HG02943 (cell line): ENCODE measurements at regions not wholly inside any gene's neighbourhood (a gene's known extent, or its start where the extent isn't known, plus 50 kb on each side); places are given as distances from the start of the nearest gene placed in this dataset.
"Not testable (repeated sequence)": the region's sequence is repeated elsewhere in the genome, so short reads cannot be mapped to it uniquely, and the experiment has no call there.

Source experiments
- ATAC-seq: cut with Tn5 transposase; IDR thresholded peaks from one replicate; pipeline ENCODE4 v1.9.1; 2021; ENCODE audit warnings: mild to moderate bottlenecking, low read depth, moderate library complexity; ENCODE audit not compliant: unreplicated experiment

DNA sequence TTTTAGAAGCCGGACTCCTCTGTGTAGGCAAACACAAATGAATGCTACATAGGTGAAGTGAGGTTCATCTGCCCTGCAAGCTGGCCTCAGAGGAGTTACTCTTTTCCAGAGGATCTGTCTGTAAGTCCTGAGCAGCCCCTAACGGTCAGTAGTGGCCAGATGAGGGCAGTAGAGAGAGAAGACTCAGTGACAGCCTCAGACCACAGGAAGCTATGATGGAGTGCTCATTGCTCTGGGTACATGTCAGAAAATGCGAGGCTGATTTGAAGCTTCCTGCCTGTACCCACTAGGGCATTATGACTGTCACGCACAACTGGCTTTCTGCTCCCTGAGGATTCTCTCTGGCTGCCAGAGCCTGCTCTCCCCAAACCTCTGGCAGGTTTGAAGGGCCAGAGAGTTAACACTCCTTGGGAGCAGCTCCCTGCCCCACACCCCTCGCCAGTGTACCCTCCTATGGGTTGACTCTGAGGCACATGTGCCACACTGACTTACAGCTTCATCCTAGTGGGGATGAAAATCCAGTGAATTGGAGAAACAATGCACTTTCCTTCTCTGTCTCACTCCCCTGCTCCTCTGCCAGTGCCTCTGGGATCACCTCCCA is 141.5 kb downstream of the GABRG2 start:
- ATAC-seq = peak; percentile 92

DNA sequence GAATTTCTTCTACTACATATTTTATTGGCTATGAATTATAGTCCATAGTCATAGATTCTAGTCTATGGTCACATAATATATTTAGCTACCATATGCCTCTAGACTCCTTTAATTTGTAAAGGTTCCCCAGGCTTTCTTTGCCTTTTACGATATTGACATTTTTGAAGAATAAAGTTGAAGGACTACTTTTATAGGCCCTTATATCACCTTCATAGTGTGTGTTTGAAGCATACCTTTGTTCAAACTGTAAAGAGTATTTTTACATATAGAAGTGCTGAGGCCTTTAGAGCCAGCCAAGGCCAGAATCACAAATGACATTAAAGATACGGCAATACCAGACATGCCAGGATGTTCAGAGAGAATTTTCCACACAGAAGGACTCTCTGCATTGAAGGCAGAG is 147.0 kb downstream of the GABRG2 start:
- ATAC-seq = no peak

DNA sequence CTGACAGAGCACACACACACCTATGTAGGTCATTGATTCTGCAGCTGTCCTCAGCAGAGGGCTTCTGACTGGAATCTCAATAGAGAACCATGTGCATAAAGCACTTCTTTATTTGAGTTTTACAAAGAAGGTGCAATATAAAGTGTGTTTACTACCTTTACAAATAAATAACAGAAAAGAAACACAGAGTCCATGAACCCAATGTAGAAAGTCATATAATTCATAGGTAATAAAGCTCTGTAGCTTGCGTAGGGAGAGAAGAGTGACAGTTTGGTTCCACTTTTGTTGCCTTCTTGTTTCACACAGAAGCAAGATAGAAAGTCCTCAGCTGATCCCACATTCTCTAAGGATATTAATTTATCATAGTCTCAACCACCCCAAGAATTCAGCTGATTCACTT is 149.5 kb downstream of the GABRG2 start:
- no peak for ATAC-seq

DNA sequence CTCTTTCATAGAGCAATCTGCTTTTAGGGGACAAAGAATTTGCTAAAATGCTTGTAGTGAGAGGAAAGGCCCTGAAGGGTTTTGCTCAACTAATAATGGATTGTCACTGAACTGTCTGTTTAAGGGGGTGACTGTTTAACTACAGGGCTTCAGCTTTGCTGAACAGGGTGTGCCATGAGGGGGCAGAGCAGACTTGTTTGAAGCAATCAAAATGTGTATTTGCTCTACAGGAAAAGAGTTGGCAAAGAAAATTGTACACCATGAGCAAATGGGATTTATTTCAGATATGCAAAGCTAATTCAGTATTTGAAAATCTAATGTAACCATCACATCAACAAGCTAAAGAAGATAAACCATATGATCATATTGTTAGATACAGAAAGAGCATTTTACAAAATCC is 154.3 kb downstream of the GABRG2 start:
- ATAC-seq = no peak

DNA sequence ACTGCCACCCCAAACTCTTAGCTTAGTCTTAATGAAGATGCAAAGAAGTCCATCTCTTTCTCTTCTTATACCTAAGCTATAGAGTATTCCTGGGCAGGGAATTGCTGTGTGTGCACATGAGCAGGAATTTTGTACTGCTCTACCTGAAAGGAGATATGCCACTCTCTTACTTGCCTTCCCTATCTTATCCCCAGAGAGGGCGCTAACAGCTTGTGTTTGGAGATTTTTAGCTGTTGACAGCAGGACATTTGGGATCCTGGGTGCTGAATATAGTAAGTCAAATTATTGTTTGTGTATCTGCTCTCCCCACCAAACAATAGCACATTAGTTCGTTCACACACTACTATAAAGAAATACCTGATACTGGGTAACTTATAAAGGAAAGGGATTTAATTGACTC is 159.5 kb downstream of the GABRG2 start:
- ATAC-seq = no peak

DNA sequence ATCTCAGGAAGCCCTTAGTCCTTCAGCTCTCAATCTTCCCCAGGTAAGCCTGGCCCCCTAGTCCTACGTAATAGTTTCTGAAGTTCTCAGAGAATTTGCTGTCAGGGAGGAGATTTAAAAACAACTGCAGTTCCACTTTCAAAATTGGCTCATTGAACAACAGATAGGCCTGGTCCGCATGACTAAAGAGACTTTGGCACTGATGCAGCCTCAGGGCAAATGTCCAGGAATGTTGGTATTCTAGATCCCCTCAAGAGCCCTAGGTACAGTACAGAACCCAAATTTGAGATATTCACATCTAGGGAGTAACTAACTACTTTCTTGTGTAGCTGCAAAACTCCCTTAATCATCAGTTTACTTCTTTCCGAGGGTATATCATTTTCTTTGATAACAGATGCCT is 162.8 kb downstream of the GABRG2 start:
- ATAC-seq = no peak

DNA sequence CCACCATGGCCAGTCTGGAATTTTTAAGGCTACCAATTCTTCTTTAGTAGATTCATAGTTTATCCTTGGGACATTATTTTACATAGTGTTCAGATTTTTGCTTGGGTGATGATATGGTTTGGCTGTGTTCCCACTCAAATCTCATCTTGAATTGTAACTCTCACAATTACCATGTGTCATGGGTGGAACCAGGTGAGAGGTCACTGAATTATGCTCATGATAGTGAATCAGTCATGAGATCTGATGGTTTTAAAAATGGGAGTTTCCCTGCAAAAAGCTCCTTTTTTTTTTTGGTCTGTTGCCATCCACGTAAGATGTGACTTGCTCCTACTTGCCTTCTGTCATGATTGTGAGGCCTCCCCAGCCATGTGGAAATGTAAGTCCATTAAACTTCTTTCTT is 163.9 kb downstream of the GABRG2 start:
- no peak for ATAC-seq

DNA sequence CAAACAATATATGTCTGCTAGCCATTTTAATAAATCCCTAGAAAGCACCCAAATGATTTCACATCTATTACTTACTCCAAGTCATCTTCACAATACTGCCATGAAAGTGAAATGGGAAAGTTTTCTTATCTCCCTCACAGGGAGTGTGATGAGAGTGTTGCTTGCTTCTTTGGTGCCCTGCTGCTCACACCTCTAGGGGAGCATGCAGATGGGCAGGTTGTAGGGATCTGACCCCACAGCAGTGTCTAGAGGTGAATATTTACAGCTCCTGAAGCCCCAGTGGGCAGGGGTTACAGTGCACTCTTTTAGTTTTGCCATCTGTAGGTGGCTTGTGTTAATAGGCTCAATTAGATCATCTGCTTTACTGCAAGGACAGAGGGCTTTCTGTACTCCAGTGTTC is 173.2 kb downstream of the GABRG2 start:
- ATAC-seq = no peak

DNA sequence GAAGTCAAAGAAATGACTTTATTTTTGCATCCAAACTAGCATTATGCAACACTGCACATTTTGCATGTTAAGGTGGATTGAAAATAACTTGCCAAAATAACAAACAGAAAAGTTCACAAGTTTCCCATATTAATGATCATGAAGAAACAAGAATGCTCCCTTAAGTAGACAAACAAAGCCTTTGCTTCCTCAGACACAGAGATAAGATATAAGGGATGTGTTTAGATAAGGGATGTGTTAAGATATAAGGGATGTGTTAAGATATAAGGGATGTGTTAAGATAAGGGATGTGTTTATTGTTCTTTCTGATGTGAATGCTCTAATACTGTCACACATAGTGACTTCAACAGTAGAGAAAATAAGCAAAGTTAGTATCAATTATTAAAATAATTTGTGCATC is 174.8 kb downstream of the GABRG2 start:
- no peak for ATAC-seq

DNA sequence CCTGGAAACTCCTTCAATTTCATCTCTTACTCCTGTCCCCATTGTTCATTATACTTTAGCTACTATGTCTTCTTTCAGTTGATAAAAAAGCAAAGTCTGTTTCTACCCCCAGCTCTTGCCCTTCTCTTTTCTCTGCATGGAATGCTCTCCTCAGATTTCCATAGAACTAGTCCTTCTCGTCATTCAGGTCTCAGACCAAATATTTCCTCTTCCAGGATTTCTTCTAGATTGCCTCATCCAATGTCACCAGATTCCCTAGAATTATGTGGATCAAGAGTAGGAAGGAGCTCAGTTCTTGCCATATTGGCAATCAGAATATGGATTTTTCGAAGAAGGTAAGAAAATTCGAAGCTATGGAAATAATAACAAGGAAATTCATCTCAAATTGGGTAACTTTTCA is 176.1 kb downstream of the GABRG2 start:
- no peak for ATAC-seq

DNA sequence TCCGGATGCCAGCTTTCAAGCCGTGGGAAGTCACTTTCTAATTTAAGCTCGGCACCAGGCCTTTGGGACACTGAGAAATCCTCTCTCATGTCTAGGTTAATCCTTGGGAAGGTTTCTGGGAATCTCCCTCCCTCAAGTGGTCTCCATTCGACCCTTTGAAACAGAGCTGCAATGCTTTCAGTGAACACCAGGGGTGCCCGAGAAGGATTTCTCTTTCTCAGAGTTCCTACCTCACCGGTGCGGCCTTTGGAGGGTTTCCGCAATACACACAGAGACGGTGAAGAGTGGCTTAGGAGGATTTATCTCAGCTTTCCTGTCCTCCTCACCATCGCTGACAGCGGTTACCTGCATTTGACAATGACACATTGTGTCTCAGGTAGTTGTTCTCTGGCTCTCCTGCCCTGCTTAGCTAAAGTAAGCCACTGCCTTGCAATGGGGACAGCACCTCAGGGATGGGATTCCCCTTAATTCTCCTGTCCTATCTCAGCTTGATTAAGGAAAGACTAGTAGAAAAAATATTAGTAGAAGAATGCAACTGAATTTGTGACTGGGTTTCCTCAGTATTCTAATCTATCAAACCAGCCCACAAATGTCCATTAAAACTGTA is 180.6 kb downstream of the GABRG2 start:
- no peak for ATAC-seq

DNA sequence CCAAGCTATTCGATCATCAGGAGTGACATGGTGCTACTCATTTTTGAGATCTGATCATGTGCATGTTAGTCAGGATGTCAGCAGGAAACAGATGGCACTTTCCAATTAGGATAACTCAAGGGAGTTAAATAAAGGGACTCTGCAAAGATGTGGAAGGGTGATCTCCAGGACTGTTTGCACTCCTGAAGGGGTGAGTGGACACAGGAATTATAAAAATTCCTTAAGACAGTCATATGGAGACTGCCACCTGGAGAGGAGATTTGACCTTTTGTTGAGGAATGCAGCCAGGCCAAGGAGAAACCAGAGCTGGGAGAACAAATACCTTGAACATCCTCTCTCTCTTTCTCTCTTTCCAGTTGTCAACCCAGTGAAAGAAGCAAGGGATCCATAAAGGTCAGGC is 189.1 kb downstream of the GABRG2 start:
- no peak for ATAC-seq

DNA sequence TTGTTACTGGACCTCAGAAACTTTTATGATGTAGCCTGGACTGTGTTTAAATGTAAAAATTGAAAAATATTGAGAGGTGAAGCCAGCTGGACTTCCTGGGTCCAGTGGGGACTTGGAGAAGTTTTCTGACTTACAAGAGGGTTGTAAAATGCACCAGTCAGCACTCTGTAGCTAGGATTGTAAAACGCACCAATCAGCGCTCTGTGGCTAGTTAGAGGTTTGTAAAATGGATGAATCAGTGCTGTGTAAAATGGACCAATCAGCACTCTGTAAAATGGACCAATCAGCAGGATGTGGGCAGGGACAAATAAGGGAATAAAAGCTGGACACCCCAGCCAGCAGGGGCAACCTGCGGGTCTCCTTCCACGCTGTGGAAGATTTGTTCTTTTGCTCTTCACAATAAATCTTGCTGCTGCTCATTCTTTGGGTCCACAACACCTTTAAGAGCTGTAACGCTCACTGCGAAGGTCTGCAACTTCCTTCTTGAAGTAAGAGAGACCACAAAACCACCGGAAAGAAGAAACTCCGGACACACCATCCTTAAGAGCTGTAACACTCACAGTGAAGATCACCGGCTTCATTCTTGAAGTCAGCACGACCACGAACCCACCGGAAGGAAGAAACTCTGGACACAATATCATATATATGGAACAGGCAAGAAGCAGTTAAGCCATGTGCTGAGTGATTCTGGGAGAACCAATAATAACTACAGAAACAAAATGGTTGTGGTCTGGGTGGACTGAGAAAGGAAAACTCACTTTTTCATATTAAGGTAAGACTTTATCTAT is 201.3 kb downstream of the GABRG2 start:
- peak; percentile 74 for ATAC-seq

DNA sequence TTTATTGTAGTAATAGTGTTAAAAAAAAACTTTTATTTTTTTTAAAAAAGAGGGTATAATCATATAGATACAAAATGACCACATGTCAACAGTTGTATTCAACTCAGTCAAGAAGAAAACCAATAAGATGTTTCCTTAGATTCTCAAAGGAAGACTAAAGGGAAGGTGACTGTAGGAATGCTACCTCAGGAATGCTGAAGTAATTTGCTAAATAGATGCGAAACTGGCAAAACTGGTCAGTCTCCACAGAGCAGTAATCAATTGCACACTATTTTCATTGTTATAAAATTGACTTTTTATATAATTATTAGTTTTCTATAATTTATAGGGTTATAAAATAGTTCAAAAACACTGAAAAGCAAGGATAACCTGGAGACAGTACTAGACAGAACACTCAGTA is 204.8 kb downstream of the GABRG2 start:
- ATAC-seq = no peak

DNA sequence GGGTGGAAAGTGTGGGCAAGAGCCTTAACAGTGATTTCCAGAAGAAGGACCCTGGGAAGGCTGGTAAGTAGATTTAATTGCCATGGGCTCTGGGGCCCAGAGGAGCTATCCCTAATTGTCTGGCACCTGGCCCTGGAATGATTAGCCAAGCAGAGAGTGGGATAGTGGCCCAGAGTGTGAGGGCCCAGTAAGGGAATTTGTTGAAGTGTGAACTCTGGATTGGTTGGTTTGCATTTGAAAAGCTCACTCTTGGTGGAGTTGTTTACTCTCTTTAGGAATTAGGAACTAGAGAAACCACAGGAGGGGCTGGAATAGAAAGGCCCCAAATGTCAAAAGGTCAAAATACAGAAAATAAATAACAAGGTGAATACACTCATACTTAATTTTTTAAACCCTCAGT is 207.1 kb downstream of the GABRG2 start:
- no peak for ATAC-seq

DNA sequence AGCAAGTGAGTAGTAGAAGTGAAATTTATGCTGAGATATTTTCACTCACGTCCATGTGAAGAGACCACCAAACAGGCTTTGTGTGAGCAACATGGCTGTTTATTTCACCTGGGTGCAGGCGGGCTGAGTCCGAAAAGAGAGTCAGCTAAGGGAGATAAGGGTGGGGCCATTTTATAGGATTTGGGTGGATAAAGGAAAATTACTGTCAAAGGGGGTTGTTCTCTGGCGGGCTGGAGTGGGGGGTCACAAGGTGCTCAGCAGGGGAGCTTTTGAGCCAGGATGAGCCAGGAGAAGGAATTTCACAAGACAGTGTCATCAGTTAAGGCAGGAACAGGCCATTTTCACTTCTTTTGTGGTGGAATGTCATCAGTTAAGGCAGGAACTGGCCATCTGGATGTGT is 207.8 kb downstream of the GABRG2 start:
- not testable (repeated sequence) for ATAC-seq

DNA sequence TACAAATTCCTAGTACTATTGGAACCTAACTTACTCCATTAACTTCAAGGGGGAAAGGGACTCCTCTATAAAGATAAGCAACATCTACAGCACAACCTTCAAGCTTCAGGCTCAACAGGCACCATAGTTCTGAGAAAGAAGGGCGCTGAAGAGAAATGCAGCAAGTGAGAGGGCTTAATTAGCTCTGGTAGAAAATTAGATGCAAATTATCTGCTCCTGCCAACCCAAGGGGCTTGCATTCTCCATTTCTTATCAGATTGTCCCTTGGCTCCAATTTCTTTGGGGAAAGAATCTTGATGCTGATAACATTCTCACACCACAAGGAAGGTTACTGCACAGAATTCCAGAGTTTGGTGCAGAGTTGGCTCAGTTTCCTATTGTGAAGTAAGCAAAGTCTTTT is 214.6 kb downstream of the GABRG2 start:
- no peak for ATAC-seq

DNA sequence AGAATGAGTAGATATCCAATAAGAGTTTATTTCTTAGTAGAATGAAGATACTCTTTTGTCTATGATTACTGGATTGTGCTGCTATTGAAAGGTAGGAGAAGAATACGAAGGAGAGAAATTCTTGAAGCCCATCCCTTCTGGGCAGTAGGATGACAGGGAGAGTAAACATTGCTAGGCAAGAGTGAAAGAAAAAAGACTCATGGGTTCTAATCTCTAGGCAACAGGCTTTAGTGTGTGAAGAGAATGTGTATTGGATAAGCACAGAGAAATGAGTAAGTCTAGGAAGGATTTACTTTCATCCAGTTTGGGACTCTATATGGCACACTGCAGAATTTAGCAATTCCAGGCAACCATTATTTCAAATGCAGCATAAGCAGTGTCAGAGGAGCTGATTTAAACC is 216.0 kb downstream of the GABRG2 start:
- ATAC-seq = no peak

DNA sequence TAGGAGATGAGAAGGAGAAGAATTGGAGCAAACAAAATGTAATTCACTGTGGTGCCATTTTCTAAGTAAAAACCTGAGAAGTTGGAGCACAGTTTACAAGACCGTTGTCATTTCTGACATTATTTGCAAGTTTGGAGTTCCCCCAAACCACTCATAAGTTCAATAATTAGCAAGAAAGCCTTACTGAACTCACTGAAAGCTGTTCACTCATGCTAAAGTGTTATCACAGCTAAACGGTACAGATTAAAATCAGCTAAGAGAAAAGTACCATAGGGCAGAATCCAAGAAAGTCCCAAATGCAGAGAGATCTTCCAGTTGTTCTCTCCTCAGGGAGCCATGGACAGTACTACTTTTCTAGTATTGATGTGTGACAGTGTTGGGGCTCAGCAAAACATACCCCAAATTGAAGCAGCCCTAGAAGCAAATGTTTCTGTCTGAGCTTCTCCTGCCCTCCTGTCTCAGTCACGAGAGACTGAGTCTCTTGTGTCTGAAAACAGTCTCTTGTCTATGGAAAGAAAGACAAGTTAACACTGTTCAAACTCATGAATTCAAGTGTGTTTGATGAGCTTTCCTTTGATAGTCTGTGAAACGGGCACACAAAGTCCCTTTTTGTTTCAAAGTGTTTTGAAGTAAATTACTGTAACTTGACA is 221.2 kb downstream of the GABRG2 start:
- peak; percentile 82 for ATAC-seq

DNA sequence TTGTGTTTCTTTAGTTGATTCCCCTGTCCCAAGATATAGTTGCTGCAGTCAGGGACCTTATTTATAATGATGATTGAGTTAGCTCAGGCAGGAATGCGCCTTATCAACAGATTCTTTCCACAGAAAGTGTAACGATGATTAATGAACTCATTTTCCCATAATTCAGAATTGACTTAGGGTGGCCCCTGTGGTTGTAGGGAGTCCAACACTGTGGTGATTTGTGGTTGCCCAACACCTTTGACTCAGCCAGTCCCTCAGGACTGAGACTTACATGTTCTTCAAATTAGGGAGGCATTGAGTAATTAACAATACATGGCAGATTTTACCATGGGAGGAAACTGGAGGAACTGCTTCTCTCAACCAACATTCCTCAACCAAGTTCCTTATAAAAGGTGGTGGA is 221.9 kb downstream of the GABRG2 start:
- no peak for ATAC-seq

DNA sequence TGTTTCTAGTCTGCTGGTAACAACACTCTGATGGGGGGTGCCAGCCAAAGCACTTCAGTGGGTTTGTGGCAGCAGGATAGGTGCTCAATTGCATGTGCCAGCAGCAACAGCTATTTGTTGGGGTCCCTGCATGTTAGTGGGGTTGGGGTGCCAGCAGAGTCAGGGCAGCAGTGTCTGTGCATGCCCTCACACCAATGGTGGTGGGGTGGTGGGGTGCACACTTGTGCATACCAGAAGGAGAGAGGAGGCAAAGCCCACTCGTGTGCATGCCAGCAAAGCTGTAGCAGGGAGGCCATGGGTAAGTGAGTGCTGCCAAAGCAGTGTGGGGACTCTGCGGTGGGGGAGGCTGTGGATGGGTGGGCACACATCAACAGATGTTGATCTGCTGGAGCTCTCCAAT is 232.2 kb downstream of the GABRG2 start:
- no peak for ATAC-seq

DNA sequence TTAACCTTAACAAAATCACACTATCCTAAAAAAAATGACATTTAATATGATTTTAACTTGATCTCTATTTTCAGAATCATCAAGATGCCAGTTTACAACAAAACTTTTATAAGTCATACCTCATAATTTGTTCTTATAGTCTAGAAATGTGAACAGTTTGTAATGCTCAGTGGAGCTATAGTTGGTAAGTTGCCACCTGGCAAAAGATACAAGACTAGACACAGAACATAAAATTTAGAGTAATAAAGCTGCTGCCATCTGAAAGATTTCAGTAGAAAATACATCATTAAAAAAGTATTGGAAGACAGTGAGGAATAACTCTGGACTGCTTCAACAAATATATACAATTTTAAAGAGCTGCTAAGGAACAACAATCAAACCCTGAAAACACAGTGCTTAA is 233.8 kb downstream of the GABRG2 start:
- no peak for ATAC-seq
